ENCODE measurements at regions not wholly inside any gene's neighbourhood (a gene's known extent, or its start where the extent isn't known, plus 50 kb on each side); places are given as distances from the start of the nearest gene placed in this dataset.

DNA sequence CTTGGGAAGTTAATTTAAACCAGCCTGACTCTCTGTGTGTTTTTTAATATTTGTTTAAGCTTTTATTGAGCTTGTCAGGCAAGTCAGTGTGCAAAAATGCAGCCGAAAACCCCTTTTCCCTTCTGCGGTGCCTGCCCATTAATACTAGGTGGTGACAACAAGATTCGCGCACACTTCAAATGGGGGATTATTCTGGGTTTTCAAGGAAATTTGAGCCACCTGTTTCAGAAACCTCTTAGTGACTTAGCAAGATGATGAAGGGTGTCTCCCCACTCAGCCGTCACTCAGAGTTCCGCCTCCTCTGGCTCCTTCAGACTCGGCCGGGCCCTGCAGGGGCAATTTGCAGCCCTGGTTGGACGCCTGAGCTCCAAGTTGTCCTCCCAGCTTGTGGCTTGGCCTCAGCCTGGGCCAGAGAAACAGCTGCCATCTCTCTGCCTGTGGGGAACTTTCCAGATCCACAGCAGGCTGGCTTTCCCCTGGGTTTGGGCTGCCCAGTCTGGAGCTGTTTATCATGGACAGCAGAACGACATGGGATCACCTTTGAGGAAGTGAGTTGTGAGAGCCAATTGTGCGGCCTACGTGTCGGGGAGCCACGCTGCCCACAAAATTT is 75.9 kb downstream of the SPRY4 start:
- Histone ChIP-seq H3K79me2 (ENCODE audit: control insufficient read depth in 1 of 2, insufficient read depth in 2 of 2, low read length in 2 of 2) (no peaks in the 10 kb centered on the region), H2BK15ac (ENCODE audit: low read length) (no peak overlapping the region), H3K27me3 (replicated peaks in 1 of 4; ENCODE audit: control insufficient read depth in 3 of 4, extremely low read depth in 1 of 4, insufficient read depth in 3 of 4, low read length in 3 of 4) (no peaks in the 10 kb centered on the region), H3K56ac (replicated peaks; ENCODE audit: insufficient read length, low read depth, low read length) (no peak overlapping the region), H2BK12ac (ENCODE audit: low read depth, low read length) (peak overlapping the region; percentile 92; the same call in 1 of the 2 replicates), H3K4me3 (ENCODE audit: extremely low read depth in 1 of 4, insufficient read depth in 2 of 4, low read depth in 3 of 4, low read length in 4 of 4) (no peak overlapping the region), H2BK20ac (ENCODE audit: low read length) (no peak overlapping the region), H4K20me1 (replicated peaks in 1 of 2; ENCODE audit: control insufficient read depth in 1 of 2, insufficient read depth in 2 of 2, low read length in 2 of 2) (no peaks in the 10 kb centered on the region), H3K23me2 (ENCODE audit: low read depth, low read length) (no peaks in the 10 kb centered on the region), H3K14ac (ENCODE audit: insufficient read length) (no peak overlapping the region), H2AFZ (ENCODE audit: low read length) (peak overlapping the region; percentile 74; the same call in 1 of the 2 replicates), H2BK5ac (ENCODE audit: low read depth, low read length) (no peak overlapping the region), H2BK120ac (replicated peaks; ENCODE audit: low read depth, low read length) (no peak overlapping the region), H3K4me1 (replicated peaks in 1 of 4; ENCODE audit: control insufficient read depth in 3 of 4, insufficient read depth in 4 of 4, low read length in 3 of 4) (no peaks in the 10 kb centered on the region), H3K4me2 (ENCODE audit: insufficient read depth in 1 of 2, low read depth in 2 of 2, low read length in 2 of 2) (no peak overlapping the region), H3K79me1 (ENCODE audit: low read depth, low read length) (no peaks in the 10 kb centered on the region), H3K36me3 (ENCODE audit: control insufficient read depth in 2 of 4, insufficient read depth in 4 of 4, low read length in 3 of 4) (no peaks in the 10 kb centered on the region), H4K8ac (ENCODE audit: extremely low read depth, insufficient read depth, low read length) (no peak overlapping the region; the same call in 1 of the 2 replicates), H3K9me3 (ENCODE audit: insufficient read depth in 2 of 2, low read depth in 1 of 2, low read length in 1 of 2) (no peaks in the 10 kb centered on the region), H4K5ac (ENCODE audit: insufficient read length, low read depth, low read length) (no peak overlapping the region), H3K9ac (replicated peaks in 1 of 4; ENCODE audit: extremely low read depth in 1 of 4, low read depth in 3 of 4, low read length in 3 of 4) (no peak overlapping the region; a peak in 1 of 7 replicates), H3K27ac (ENCODE audit: low read depth, low read length) (no peak overlapping the region), H2AK5ac (ENCODE audit: low read depth, low read length) (no peak overlapping the region), H3K23ac (ENCODE audit: insufficient read length) (no peak overlapping the region), H3K18ac (ENCODE audit: extremely low read depth, low read length) (peak overlapping the region; percentile 78), H4K91ac (replicated peaks; ENCODE audit: insufficient read length, low read length) (no peak overlapping the region), H3K4ac (replicated peaks; ENCODE audit: insufficient read length, low read depth, low read length) (peak overlapping the region; percentile 15)
- POLR2A ChIA-PET (ENCODE audit: partially characterized antibody): interaction anchor here (0.7 to 1.9 kb wide), 4 partner anchors 14 to 62 kb away, joined by 3 to 7 read pairs (median 3); no protein-coding TSS in a partner anchor
- no peak for FAIRE-seq
- CTCF ChIA-PET (ENCODE audit: partially characterized antibody): interaction anchor here (2.5 to 2.7 kb wide), 2 partner anchors 25 to 300 kb away, joined by 7 to 8 read pairs; no protein-coding TSS in a partner anchor
- 90% methylated on average over 14 of the region's 14 CpGs; no CpG with 5 or more reads in 1 of the 2 experiments for WGBS, 2 experiments (ENCODE audit: extremely low coverage in 1 of 2, insufficient coverage in 1 of 2, insufficient read length in 1 of 2, insufficient replicate concordance in 2 of 2, low coverage in 1 of 2, low lambda C conversion rate in 2 of 2, missing lambda C conversion rate in 1 of 2)
- TF ChIP-seq SP1 (IDR thresholded peaks at IDR 0.05; ENCODE audit: low read depth, low read length): no peak
- no peak for TF ChIP-seq KDM4A (IDR thresholded peaks at IDR 0.05; ENCODE audit: low read depth, low read length, severe bottlenecking)
- TF ChIP-seq RFX5 (IDR thresholded peaks at IDR 0.05; ENCODE audit: borderline replicate concordance, low read depth, low read length): no peak
- no peak for TF ChIP-seq SIX5 (IDR thresholded peaks at IDR 0.05; ENCODE audit: low read depth, low read length)
- TF ChIP-seq, protein P1, sequence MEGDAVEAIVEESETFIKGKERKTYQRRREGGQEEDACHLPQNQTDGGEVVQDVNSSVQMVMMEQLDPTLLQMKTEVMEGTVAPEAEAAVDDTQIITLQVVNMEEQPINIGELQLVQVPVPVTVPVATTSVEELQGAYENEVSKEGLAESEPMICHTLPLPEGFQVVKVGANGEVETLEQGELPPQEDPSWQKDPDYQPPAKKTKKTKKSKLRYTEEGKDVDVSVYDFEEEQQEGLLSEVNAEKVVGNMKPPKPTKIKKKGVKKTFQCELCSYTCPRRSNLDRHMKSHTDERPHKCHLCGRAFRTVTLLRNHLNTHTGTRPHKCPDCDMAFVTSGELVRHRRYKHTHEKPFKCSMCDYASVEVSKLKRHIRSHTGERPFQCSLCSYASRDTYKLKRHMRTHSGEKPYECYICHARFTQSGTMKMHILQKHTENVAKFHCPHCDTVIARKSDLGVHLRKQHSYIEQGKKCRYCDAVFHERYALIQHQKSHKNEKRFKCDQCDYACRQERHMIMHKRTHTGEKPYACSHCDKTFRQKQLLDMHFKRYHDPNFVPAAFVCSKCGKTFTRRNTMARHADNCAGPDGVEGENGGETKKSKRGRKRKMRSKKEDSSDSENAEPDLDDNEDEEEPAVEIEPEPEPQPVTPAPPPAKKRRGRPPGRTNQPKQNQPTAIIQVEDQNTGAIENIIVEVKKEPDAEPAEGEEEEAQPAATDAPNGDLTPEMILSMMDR (IDR thresholded peaks at IDR 0.05; ENCODE audit: control extremely low read depth in 1 of 3, insufficient read depth in 1 of 3, low read depth in 1 of 3, low read length in 3 of 3): no peak
- TF ChIP-seq, protein P2, sequence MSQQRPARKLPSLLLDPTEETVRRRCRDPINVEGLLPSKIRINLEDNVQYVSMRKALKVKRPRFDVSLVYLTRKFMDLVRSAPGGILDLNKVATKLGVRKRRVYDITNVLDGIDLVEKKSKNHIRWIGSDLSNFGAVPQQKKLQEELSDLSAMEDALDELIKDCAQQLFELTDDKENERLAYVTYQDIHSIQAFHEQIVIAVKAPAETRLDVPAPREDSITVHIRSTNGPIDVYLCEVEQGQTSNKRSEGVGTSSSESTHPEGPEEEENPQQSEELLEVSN (IDR thresholded peaks at IDR 0.05): peak; percentile 26; the same call in 1 of the 2 replicates
- TF ChIP-seq, protein P3, sequence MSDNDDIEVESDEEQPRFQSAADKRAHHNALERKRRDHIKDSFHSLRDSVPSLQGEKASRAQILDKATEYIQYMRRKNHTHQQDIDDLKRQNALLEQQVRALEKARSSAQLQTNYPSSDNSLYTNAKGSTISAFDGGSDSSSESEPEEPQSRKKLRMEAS (IDR thresholded peaks at IDR 0.05): no peak
- no peak for DNase-seq (ENCODE audit: low read depth in 1 of 2, low spot score in 2 of 2)
